ENCODE measurements at regions not wholly inside any gene's neighbourhood (a gene's known extent, or its start where the extent isn't known, plus 50 kb on each side); places are given as distances from the start of the nearest gene placed in this dataset.

DNA sequence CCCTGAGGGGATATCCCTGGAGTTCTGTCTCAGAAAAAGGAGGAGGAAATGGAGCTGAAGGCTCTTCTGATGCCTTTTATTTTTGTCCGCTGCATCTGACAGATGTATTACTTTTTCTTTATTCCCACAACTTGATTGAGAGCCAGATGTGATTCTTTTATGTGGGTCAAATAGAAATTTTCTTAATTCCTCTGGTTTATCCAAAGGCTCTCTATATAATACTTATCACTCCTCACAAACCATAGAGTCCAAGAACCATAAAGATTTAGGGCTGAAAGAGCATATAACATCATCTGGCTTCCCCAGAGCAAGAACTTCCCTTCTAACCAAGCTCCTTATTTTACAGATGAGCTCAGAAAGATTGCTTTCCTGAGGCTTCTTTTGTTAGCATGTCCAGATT, 756.7 kb upstream of the FAM241A start:
- TF ChIP-seq FOS (IDR thresholded peaks at IDR 0.05; ENCODE audit: borderline replicate concordance, insufficient read depth, low read length) (no peak), POLR2A (IDR thresholded peaks at IDR 0.05; ENCODE audit: low read depth, low read length) (no peak), EZH2 (IDR thresholded peaks at IDR 0.05; ENCODE audit: borderline replicate concordance, low read depth, low read length, severe bottlenecking) (no peak), POLR2AphosphoS5 (IDR thresholded peaks at IDR 0.05; ENCODE audit: insufficient read depth, low read depth, low read length) (no peak), GATA2 (IDR thresholded peaks at IDR 0.05; ENCODE audit: insufficient read depth, insufficient read length, low read depth, low read length) (no peak), MAX (IDR thresholded peaks at IDR 0.05; ENCODE audit: insufficient read depth, insufficient read length) (no peak), MYC (IDR thresholded peaks at IDR 0.05; ENCODE audit: low read depth, low read length) (no peak)
- TF ChIP-seq, protein P1, sequence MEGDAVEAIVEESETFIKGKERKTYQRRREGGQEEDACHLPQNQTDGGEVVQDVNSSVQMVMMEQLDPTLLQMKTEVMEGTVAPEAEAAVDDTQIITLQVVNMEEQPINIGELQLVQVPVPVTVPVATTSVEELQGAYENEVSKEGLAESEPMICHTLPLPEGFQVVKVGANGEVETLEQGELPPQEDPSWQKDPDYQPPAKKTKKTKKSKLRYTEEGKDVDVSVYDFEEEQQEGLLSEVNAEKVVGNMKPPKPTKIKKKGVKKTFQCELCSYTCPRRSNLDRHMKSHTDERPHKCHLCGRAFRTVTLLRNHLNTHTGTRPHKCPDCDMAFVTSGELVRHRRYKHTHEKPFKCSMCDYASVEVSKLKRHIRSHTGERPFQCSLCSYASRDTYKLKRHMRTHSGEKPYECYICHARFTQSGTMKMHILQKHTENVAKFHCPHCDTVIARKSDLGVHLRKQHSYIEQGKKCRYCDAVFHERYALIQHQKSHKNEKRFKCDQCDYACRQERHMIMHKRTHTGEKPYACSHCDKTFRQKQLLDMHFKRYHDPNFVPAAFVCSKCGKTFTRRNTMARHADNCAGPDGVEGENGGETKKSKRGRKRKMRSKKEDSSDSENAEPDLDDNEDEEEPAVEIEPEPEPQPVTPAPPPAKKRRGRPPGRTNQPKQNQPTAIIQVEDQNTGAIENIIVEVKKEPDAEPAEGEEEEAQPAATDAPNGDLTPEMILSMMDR (IDR thresholded peaks at IDR 0.05; ENCODE audit: extremely low read depth in 1 of 2, insufficient read depth in 1 of 2, low read depth in 1 of 2, low read length in 2 of 2), result no peak

Measured in endothelial cell of umbilical vein (primary cell).